ENCODE measurements at regions not wholly inside any gene's neighbourhood (a gene's known extent, or its start where the extent isn't known, plus 50 kb on each side); places are given as distances from the start of the nearest gene placed in this dataset.

DNA sequence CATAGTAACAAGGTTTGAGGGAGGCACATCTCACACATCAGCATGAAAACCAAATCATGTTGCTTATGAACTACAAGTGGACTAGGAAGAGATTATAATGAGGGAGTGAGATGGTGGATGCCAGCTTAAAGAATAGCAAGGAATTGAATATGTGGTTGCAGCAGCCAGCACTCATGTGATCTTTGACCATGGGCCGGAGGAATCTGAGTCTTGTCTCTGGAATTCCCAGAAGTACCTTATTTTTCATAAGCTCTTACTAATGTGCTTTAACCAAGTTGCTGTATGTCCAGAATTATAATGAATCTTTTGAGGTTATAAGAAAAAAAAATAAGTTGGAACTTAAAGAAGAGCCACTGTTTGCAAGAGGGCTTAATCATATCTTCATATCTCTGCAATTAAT, 97.0 kb downstream of the DISP1 start:
- Histone ChIP-seq H3F3A (ENCODE audit: low read length, unreplicated experiment) (peaks cover 5% of the 10 kb centered on the region), H4K20me1 (ENCODE audit: low read length) (no peaks in the 10 kb centered on the region), H3K4me2 (ENCODE audit: low read length) (no peak overlapping the region), H3K27ac (ENCODE audit: low read length) (no peak overlapping the region), H3K9ac (ENCODE audit: low read length) (no peak overlapping the region), H3K36me3 (ENCODE audit: low read depth, low read length) (no peaks in the 10 kb centered on the region), H2AFZ (ENCODE audit: low read length) (no peak overlapping the region), H3K4me3 (ENCODE audit: low read length) (no peak overlapping the region), H3K79me2 (ENCODE audit: low read length) (no peaks in the 10 kb centered on the region), H3K27me3 (ENCODE audit: low read length) (no peaks in the 10 kb centered on the region), H3K9me3 (ENCODE audit: low read length) (no peaks in the 10 kb centered on the region), H3K9me2 (replicated peaks; ENCODE audit: low read length) (no peaks in the 10 kb centered on the region), H3K4me1 (ENCODE audit: insufficient read depth, low read length) (peaks cover 49% of the 10 kb centered on the region)
- ATAC-seq: peak; percentile 16
- CTCF ChIA-PET: interaction anchor here (0.6 to 0.7 kb wide), 2 partner anchors 84 to 1830 kb away, joined by 3 to 4 read pairs; no protein-coding TSS in a partner anchor
- TF ChIP-seq EZH2phosphoT487 (IDR thresholded peaks at IDR 0.05; ENCODE audit: borderline replicate concordance, low read length) (no peak), EZH2 (IDR thresholded peaks at IDR 0.05; ENCODE audit: low read length, unreplicated experiment) (no peak)
- TF ChIP-seq, protein P1, sequence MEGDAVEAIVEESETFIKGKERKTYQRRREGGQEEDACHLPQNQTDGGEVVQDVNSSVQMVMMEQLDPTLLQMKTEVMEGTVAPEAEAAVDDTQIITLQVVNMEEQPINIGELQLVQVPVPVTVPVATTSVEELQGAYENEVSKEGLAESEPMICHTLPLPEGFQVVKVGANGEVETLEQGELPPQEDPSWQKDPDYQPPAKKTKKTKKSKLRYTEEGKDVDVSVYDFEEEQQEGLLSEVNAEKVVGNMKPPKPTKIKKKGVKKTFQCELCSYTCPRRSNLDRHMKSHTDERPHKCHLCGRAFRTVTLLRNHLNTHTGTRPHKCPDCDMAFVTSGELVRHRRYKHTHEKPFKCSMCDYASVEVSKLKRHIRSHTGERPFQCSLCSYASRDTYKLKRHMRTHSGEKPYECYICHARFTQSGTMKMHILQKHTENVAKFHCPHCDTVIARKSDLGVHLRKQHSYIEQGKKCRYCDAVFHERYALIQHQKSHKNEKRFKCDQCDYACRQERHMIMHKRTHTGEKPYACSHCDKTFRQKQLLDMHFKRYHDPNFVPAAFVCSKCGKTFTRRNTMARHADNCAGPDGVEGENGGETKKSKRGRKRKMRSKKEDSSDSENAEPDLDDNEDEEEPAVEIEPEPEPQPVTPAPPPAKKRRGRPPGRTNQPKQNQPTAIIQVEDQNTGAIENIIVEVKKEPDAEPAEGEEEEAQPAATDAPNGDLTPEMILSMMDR (conservative IDR thresholded peaks at IDR 0.05; ENCODE audit: low read depth, low read length): no peak
- BruUV-seq (replicated peaks): no TSS peak
- DNase-seq: no peak
- POLR2A ChIA-PET (ENCODE audit: unreplicated experiment): interaction anchor here (0.7 kb wide), 1 partner anchor 58 kb away, joined by 7 read pairs; no protein-coding TSS in a partner anchor
- intact Hi-C loops (cut with micrococcal nuclease): loop anchor here (2.0 kb wide), 1 partner anchor 13 kb away; no protein-coding TSS in a partner anchor

DNA sequence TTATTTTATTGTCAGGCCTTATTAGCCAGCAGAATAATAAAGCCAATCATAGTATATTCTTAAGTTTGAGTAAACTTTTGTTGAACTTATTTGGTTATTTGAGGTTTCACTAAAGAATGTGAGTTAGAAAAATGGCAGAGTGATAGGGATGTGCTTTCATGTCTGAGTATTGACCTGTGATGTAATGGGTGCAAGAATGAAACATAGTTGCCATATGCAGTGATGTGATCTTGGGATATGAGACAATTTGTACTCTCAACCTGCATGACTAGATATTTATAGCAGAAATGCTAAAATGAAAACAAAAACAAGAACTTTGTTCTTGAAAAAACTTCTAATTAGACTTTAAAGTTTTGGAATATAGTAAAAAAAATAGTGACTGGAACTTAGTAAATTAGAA, 97.9 kb downstream of the DISP1 start:
- Histone ChIP-seq H3K27ac (ENCODE audit: low read length) (no peak overlapping the region), H3K4me2 (ENCODE audit: low read length) (no peak overlapping the region), H3K79me2 (ENCODE audit: low read length) (no peaks in the 10 kb centered on the region), H3K9me3 (ENCODE audit: low read length) (no peaks in the 10 kb centered on the region), H3K9ac (ENCODE audit: low read length) (no peak overlapping the region), H3F3A (ENCODE audit: low read length, unreplicated experiment) (peaks cover 5% of the 10 kb centered on the region), H3K9me2 (replicated peaks; ENCODE audit: low read length) (no peaks in the 10 kb centered on the region), H3K4me1 (ENCODE audit: insufficient read depth, low read length) (peaks cover 49% of the 10 kb centered on the region), H3K27me3 (ENCODE audit: low read length) (no peaks in the 10 kb centered on the region), H3K4me3 (ENCODE audit: low read length) (no peak overlapping the region), H3K36me3 (ENCODE audit: low read depth, low read length) (no peaks in the 10 kb centered on the region), H4K20me1 (ENCODE audit: low read length) (no peaks in the 10 kb centered on the region), H2AFZ (ENCODE audit: low read length) (no peak overlapping the region)
- intact Hi-C loops (cut with micrococcal nuclease): loop anchor here (2.0 kb wide), 1 partner anchor 14 kb away; no protein-coding TSS in a partner anchor
- BruUV-seq (replicated peaks): no TSS peak
- ChIA-PET CTCF (interaction anchor here (0.7 kb wide), 1 partner anchor 1829 kb away, joined by 3 read pairs; no protein-coding TSS in a partner anchor), POLR2A (ENCODE audit: unreplicated experiment) (interaction anchor here (0.7 kb wide), 2 partner anchors 57 to 121 kb away, joined by 3 to 7 read pairs; no protein-coding TSS in a partner anchor)
- DNase-seq (no peak), ATAC-seq (no peak)
- TF ChIP-seq, protein P1 (conservative IDR thresholded peaks at IDR 0.05; ENCODE audit: low read depth, low read length): no peak
- TF ChIP-seq EZH2 (IDR thresholded peaks at IDR 0.05; ENCODE audit: low read length, unreplicated experiment) (no peak), EZH2phosphoT487 (IDR thresholded peaks at IDR 0.05; ENCODE audit: borderline replicate concordance, low read length) (no peak)

DNA sequence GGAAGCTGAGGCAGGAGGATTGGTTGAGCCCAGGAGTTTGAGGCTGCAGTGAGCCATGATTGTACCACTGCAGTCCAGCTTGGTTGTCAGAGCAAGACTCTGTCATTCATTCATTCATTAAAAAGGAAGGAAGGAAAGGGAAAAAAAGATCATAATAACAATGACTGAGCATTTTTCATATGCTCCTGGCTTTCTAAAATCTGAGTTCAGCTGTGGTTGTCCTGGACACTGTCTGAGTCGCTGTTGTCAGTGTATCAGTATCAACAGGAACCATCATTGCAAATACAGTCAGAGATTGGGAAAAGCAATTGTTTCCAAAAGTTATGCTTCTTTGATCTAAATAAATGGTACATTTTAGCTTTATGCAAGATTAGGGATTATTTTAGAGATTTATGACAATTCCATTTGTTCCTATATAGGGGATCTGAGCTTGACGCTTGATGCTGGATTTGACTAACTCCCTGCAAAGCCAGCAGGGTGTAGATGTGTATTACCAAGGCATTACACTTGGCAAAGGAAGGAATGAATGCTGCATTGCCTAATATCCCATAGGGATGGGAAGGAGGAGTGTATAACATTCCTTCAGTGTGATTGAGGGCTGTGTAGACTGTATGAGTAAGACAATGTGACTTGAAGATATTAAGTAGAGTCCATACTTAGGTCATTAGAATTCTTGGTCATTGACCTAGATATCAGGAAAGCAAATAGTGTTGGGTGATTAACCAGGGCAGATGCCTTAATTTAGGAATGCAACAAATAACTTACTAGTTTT, 100.2 kb downstream of the DISP1 start:
- no peaks in the 10 kb centered on the region for H3K9me3 ChIP-seq (ENCODE audit: low read length)
- no TSS peak for BruUV-seq (replicated peaks)
- CTCF ChIA-PET: no interaction called here
- H3K27ac ChIP-seq (ENCODE audit: low read length): peak overlapping the region; percentile 65
- ATAC-seq (peak; percentile 81), DNase-seq (peak; percentile 92)
- H3K4me1 ChIP-seq (ENCODE audit: insufficient read depth, low read length): peaks cover 48% of the 10 kb centered on the region
- H3K9ac ChIP-seq (ENCODE audit: low read length): no peak overlapping the region
- H3K79me2 ChIP-seq (ENCODE audit: low read length): no peaks in the 10 kb centered on the region
- H4K20me1 ChIP-seq (ENCODE audit: low read length): no peaks in the 10 kb centered on the region
- no peak overlapping the region for H2AFZ ChIP-seq (ENCODE audit: low read length)
- no peaks in the 10 kb centered on the region for H3K9me2 ChIP-seq (replicated peaks; ENCODE audit: low read length)
- TF ChIP-seq, protein P1 (conservative IDR thresholded peaks at IDR 0.05; ENCODE audit: low read depth, low read length): peak; percentile 41; the same call in 1 of the 2 replicates
- TF ChIP-seq EZH2phosphoT487 (IDR thresholded peaks at IDR 0.05; ENCODE audit: borderline replicate concordance, low read length) (no peak), EZH2 (IDR thresholded peaks at IDR 0.05; ENCODE audit: low read length, unreplicated experiment) (no peak)
- peak overlapping the region; percentile 18 for H3K4me2 ChIP-seq (ENCODE audit: low read length)
- no peaks in the 10 kb centered on the region for H3K36me3 ChIP-seq (ENCODE audit: low read depth, low read length)
- no peak overlapping the region for H3K4me3 ChIP-seq (ENCODE audit: low read length)
- peaks cover 5% of the 10 kb centered on the region for H3F3A ChIP-seq (ENCODE audit: low read length, unreplicated experiment)
- no peaks in the 10 kb centered on the region for H3K27me3 ChIP-seq (ENCODE audit: low read length)
- POLR2A ChIA-PET (ENCODE audit: unreplicated experiment): no interaction called here
- intact Hi-C loops (cut with micrococcal nuclease): loop anchor here (1.0 to 5.0 kb wide), 2 partner anchors 77 to 100 kb away; partner anchors contain the start of gene DISP1

Measured in PC-3 (cell line).